Smooth muscle cell (in vitro differentiated cells): ENCODE measurements at regions not wholly inside any gene's neighbourhood (a gene's known extent, or its start where the extent isn't known, plus 50 kb on each side); places are given as distances from the start of the nearest gene placed in this dataset.

Experiments
- DNase-seq: peaks from one replicate; lab custom pipeline; 2025; ENCODE audit not compliant: unreplicated experiment; lab: John Stamatoyannopoulos, UW
- H2AFZ ChIP-seq: fragments of 200-600 bp; sonication (generic); 2 replicates; pipeline ENCODE4 v1.6.0; 2016; ENCODE audit warnings: antibody characterized with exemption, low read depth, mild to moderate bottlenecking
- H3F3A ChIP-seq: fragments of 200-600 bp; sonication (generic); 2 replicates; pipeline ENCODE4 v1.6.0; 2017; ENCODE audit warnings: antibody characterized with exemption, low read depth
- H3K27ac ChIP-seq: fragments of 200-600 bp; sonication (generic); 2 replicates; pipeline ENCODE4 v1.5.1; 2016; ENCODE audit warnings: low read depth, mild to moderate bottlenecking
- H3K27me3 ChIP-seq: fragments of 200-600 bp; sonication (generic); 2 replicates; pipeline ENCODE4 v1.6.1; 2016; ENCODE audit warnings: low read depth, mild to moderate bottlenecking
- H3K36me3 ChIP-seq: fragments of 200-600 bp; sonication (generic); 2 replicates; pipeline ENCODE4 v1.5.1; 2016; ENCODE audit warnings: low read depth
- H3K4me1 ChIP-seq: fragments of 200-600 bp; sonication (generic); 2 replicates; pipeline ENCODE4 v1.5.1; 2016; ENCODE audit warnings: low read depth
- H3K4me2 ChIP-seq: fragments of 200-600 bp; sonication (generic); 2 replicates; pipeline ENCODE4 v1.6.0; 2016; ENCODE audit warnings: mild to moderate bottlenecking
- H3K4me3 ChIP-seq: fragments of 200-600 bp; sonication (generic); 2 replicates; pipeline ENCODE4 v1.5.1; 2016; ENCODE audit warnings: mild to moderate bottlenecking
- H3K79me2 ChIP-seq: fragments of 200-600 bp; sonication (generic); 2 replicates; pipeline ENCODE4 v1.6.0; 2016; ENCODE audit warnings: low read depth, mild to moderate bottlenecking
- H3K9ac ChIP-seq: fragments of 200-600 bp; sonication (generic); 2 replicates; pipeline ENCODE4 v1.6.0; 2016; ENCODE audit warnings: low read depth
- H3K9me3 ChIP-seq: fragments of 200-600 bp; sonication (generic); replicated peaks from 2 replicates; pipeline ENCODE4 v1.5.1; 2016; ENCODE audit warnings: low read depth
- H4K20me1 ChIP-seq: fragments of 200-600 bp; sonication (generic); 2 replicates; pipeline ENCODE4 v1.6.0; 2016; ENCODE audit warnings: low read depth
- CTCF ChIP-seq: fragments of 200-600 bp; sonication (generic); IDR thresholded peaks from 2 replicates; pipeline ENCODE4 v1.5.1; 2017; ENCODE audit warnings: borderline replicate concordance, mild to moderate bottlenecking, antibody characterized with exemption; ENCODE audit not compliant: insufficient read depth, poor library complexity, severe bottlenecking
- WGBS: methylation state at CpG from one replicate; pipeline ENCODE4 v1.1.7; 2016; ENCODE audit warnings: low lambda C conversion rate; 5-methylcytosine and 5-hydroxymethylcytosine counted together

GRCh38 chr3:164365242-164365641, 713.1 kb downstream of the SI start:
- H3K27ac ChIP-seq, result no peak overlapping the region
- no peaks in the 10 kb centered on the region for H3K27me3 ChIP-seq
- no peaks in the 10 kb centered on the region for H4K20me1 ChIP-seq
- no peaks in the 10 kb centered on the region for H3F3A ChIP-seq
- no peaks in the 10 kb centered on the region for H3K79me2 ChIP-seq
- no peak overlapping the region for H3K9ac ChIP-seq
- no peaks in the 10 kb centered on the region for H3K9me3 ChIP-seq
- H3K36me3 ChIP-seq, result no peaks in the 10 kb centered on the region
- no peaks in the 10 kb centered on the region for H3K4me1 ChIP-seq
- H3K4me3 ChIP-seq, result no peak overlapping the region
- 74% methylated on average over 1 of the region's 1 CpG for WGBS
- no peak for DNase-seq
- no peak for TF ChIP-seq CTCF
- no peak overlapping the region for H2AFZ ChIP-seq
- no peak overlapping the region for H3K4me2 ChIP-seq

- 29% methylated on average over 6 of the region's 6 CpGs for WGBS
- Histone ChIP-seq H3K27me3 (no peaks in the 10 kb centered on the region), H4K20me1 (no peaks in the 10 kb centered on the region), H3K4me3 (no peak overlapping the region), H3K4me1 (no peaks in the 10 kb centered on the region), H3K9ac (no peak overlapping the region), H3K27ac (no peak overlapping the region), H3K4me2 (no peak overlapping the region), H2AFZ (peak overlapping the region; percentile 18), H3K9me3 (no peaks in the 10 kb centered on the region), H3F3A (no peaks in the 10 kb centered on the region), H3K36me3 (no peaks in the 10 kb centered on the region), H3K79me2 (no peaks in the 10 kb centered on the region)
- TF ChIP-seq CTCF, result no peak
- DNase-seq, result no peak
Observed at GRCh38 chr3:164364111-164364510, 714.2 kb downstream of the SI start.

DNA sequence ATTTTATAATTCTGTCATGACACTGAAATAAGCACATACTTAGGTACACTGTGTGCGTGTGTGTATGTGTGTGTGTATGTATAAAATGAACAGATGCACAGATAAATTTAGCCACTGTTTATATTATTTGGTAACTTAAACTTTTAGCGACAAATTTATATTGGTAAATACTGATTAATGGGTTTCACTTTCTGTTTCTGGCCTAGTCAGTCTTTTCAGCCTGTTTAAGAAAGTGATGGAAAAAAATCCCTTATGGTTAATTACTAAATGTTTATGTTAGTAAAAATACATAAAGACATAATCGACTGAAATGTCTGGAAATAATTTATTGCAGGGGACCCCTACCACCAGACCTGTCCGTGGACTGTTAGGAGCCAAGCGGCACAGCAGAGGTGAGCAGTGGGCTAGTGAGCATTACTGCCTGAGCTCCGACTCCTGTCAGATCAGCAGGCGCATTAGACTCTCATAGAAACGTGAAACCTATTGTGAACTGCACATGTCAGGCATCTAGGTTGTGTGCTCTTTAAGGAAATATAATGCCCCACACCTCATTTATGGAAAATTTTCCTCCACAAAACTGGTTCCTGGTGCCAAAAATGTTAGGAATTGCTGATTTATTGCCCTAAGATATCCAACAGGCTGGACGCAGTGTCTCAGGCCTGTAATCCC, 717.4 kb downstream of the SI start:
- Histone ChIP-seq H3K9me3 (no peaks in the 10 kb centered on the region), H3K4me1 (no peaks in the 10 kb centered on the region), H2AFZ (no peak overlapping the region), H3K9ac (no peak overlapping the region), H4K20me1 (no peaks in the 10 kb centered on the region), H3K4me2 (no peak overlapping the region), H3K27ac (no peak overlapping the region), H3K4me3 (no peak overlapping the region), H3F3A (no peaks in the 10 kb centered on the region), H3K27me3 (no peaks in the 10 kb centered on the region), H3K79me2 (no peaks in the 10 kb centered on the region), H3K36me3 (no peaks in the 10 kb centered on the region)
- WGBS, result 90% methylated on average over 9 of the region's 9 CpGs
- DNase-seq, result no peak
- TF ChIP-seq CTCF, result no peak

- Histone ChIP-seq H4K20me1 (no peaks in the 10 kb centered on the region), H3K27me3 (no peaks in the 10 kb centered on the region), H3K4me2 (no peak overlapping the region), H3K4me1 (no peaks in the 10 kb centered on the region), H3K36me3 (no peaks in the 10 kb centered on the region), H2AFZ (no peak overlapping the region), H3K9me3 (no peaks in the 10 kb centered on the region), H3K4me3 (no peak overlapping the region), H3K79me2 (no peaks in the 10 kb centered on the region), H3K27ac (no peak overlapping the region), H3F3A (no peaks in the 10 kb centered on the region), H3K9ac (no peak overlapping the region)
- TF ChIP-seq CTCF, result no peak
- WGBS, result 97% methylated on average over 10 of the region's 10 CpGs
- no peak for DNase-seq
Observed at GRCh38 chr3:164360078-164360578, 718.2 kb downstream of the SI start.
